Astrocyte (in vitro differentiated cells and primary cell): ENCODE measurements at regions not wholly inside any gene's neighbourhood (a gene's known extent, or its start where the extent isn't known, plus 50 kb on each side); places are given as distances from the start of the nearest gene placed in this dataset.

Experiments
- DNase-seq: peaks from one replicate; pipeline ENCODE4 v3.0.0-alpha.2; 2010; ENCODE audit warnings: low read depth
- FAIRE-seq: peaks from 2 replicates; lab custom pipeline; 2011; peaks lifted over from hg19 to GRCh38; lab: Jason Lieb, UNC
- H2AFZ ChIP-seq: 2 replicates; pipeline ENCODE4 v1.6.0; 2012; ENCODE audit warnings: low read depth, low read length, inconsistent platforms
- H3K27ac ChIP-seq: 2 replicates; pipeline ENCODE4 v1.5.1; 2011; ENCODE audit warnings: low read depth, low read length, inconsistent platforms
- H3K27me3 ChIP-seq: 2 replicates; pipeline ENCODE4 v1.6.0; 2011; ENCODE audit warnings: low read length, inconsistent platforms; ENCODE audit not compliant: insufficient read depth
- H3K36me3 ChIP-seq: 2 replicates; pipeline ENCODE4 v1.5.1; 2011; ENCODE audit warnings: low read length, inconsistent platforms; ENCODE audit not compliant: insufficient read depth
- H3K4me1 ChIP-seq: 2 replicates; pipeline ENCODE4 v1.5.1; 2011; ENCODE audit warnings: low read length, inconsistent platforms; ENCODE audit not compliant: insufficient read depth
- H3K4me2 ChIP-seq: 2 replicates; pipeline ENCODE4 v1.6.0; 2012; ENCODE audit warnings: low read length, inconsistent platforms
- H3K4me3 ChIP-seq: 2 replicates; pipeline ENCODE4 v1.5.1; 2011; ENCODE audit warnings: low read depth, mild to moderate bottlenecking, low read length, inconsistent platforms; ENCODE audit not compliant: insufficient read depth
- H3K79me2 ChIP-seq: 2 replicates; pipeline ENCODE4 v1.6.0; 2012; ENCODE audit warnings: mild to moderate bottlenecking, low read length, inconsistent platforms; ENCODE audit not compliant: insufficient read depth
- H3K9ac ChIP-seq: 2 replicates; pipeline ENCODE4 v1.6.0; 2012; ENCODE audit warnings: mild to moderate bottlenecking, low read length, inconsistent platforms
- H3K9me3 ChIP-seq: 2 replicates; pipeline ENCODE4 v1.5.1; 2012; ENCODE audit warnings: low read depth, mild to moderate bottlenecking, low read length, inconsistent platforms; ENCODE audit not compliant: insufficient read depth
- H4K20me1 ChIP-seq: 2 replicates; pipeline ENCODE4 v1.6.0; 2012; ENCODE audit warnings: low read length, inconsistent platforms; ENCODE audit not compliant: insufficient read depth
- H3K27ac Mint-ChIP-seq: one replicate; pipeline ENCODE4 v1.8.0; 2021; ENCODE audit warnings: mild to moderate bottlenecking, mixed read lengths; ENCODE audit not compliant: unreplicated experiment
- H3K27me3 Mint-ChIP-seq: one replicate; pipeline ENCODE4 v1.8.0; 2021; ENCODE audit warnings: low read depth, mixed read lengths; ENCODE audit not compliant: unreplicated experiment
- H3K36me3 Mint-ChIP-seq: one replicate; pipeline ENCODE4 v1.8.0; 2021; ENCODE audit warnings: low read depth, mixed read lengths; ENCODE audit not compliant: unreplicated experiment
- H3K4me1 Mint-ChIP-seq: one replicate; pipeline ENCODE4 v1.8.0; 2021; ENCODE audit warnings: low read depth, mixed read lengths; ENCODE audit not compliant: unreplicated experiment
- H3K4me3 Mint-ChIP-seq: one replicate; pipeline ENCODE4 v1.8.0; 2021; ENCODE audit warnings: mild to moderate bottlenecking, moderate library complexity, mixed read lengths; ENCODE audit not compliant: unreplicated experiment
- H3K9me3 Mint-ChIP-seq: one replicate; pipeline ENCODE4 v1.8.0; 2021; ENCODE audit warnings: mild to moderate bottlenecking, mixed read lengths; ENCODE audit not compliant: unreplicated experiment
- EZH2 ChIP-seq: IDR thresholded peaks from 2 replicates; pipeline ENCODE4 v1.6.1; 2012; ENCODE audit warnings: mild to moderate bottlenecking, low read length, inconsistent platforms; ENCODE audit not compliant: insufficient read depth
- TF ChIP-seq, protein P1 (sequence below): IDR thresholded peaks from 2 replicates; pipeline ENCODE4 v1.5.1; 2011; ENCODE audit warnings: low read depth, mild to moderate bottlenecking, inconsistent platforms, low read length, moderate library complexity; ENCODE audit not compliant: insufficient read depth

DNA sequence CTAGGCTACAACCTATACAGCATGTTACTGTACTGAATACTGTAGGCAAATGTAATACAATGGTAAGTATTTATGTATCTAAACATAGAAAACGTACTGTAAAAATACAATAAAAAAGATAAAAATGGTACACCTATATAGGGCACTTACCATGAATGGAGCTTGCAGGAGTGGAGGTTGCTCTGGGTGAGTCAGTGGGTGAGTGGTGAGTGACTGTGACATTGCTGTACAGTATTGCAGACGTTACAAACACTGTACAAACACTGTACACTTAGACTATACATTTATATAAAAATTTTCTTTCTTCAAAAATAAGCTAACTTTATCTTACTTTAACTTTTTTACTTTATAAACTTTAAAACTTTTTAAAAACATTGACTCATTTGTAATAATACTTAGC is 190.3 kb upstream of the NR3C2 start:
- no peak overlapping the region for H3K4me3 ChIP-seq
- no peak overlapping the region for H3K27ac Mint-ChIP-seq
- H3K27ac ChIP-seq, result no peak overlapping the region
- H2AFZ ChIP-seq, result no peak overlapping the region
- no peaks in the 10 kb centered on the region for H3K79me2 ChIP-seq
- H3K4me1 ChIP-seq, result no peaks in the 10 kb centered on the region
- H3K9me3 ChIP-seq, result no peaks in the 10 kb centered on the region
- H4K20me1 ChIP-seq, result no peaks in the 10 kb centered on the region
- H3K27me3 ChIP-seq, result no peaks in the 10 kb centered on the region
- TF ChIP-seq, protein P1, sequence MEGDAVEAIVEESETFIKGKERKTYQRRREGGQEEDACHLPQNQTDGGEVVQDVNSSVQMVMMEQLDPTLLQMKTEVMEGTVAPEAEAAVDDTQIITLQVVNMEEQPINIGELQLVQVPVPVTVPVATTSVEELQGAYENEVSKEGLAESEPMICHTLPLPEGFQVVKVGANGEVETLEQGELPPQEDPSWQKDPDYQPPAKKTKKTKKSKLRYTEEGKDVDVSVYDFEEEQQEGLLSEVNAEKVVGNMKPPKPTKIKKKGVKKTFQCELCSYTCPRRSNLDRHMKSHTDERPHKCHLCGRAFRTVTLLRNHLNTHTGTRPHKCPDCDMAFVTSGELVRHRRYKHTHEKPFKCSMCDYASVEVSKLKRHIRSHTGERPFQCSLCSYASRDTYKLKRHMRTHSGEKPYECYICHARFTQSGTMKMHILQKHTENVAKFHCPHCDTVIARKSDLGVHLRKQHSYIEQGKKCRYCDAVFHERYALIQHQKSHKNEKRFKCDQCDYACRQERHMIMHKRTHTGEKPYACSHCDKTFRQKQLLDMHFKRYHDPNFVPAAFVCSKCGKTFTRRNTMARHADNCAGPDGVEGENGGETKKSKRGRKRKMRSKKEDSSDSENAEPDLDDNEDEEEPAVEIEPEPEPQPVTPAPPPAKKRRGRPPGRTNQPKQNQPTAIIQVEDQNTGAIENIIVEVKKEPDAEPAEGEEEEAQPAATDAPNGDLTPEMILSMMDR, result no peak
- no peak for TF ChIP-seq EZH2
- DNase-seq (no peak), FAIRE-seq (no peak)
- H3K27me3 Mint-ChIP-seq, result no peaks in the 10 kb centered on the region
- peaks cover 2% of the 10 kb centered on the region for H3K36me3 Mint-ChIP-seq
- H3K9ac ChIP-seq, result no peak overlapping the region
- H3K36me3 ChIP-seq, result no peaks in the 10 kb centered on the region
- H3K9me3 Mint-ChIP-seq, result peaks cover 17% of the 10 kb centered on the region
- H3K4me2 ChIP-seq, result no peak overlapping the region
- H3K4me3 Mint-ChIP-seq, result no peak overlapping the region
- H3K4me1 Mint-ChIP-seq, result peaks cover 12% of the 10 kb centered on the region

DNA sequence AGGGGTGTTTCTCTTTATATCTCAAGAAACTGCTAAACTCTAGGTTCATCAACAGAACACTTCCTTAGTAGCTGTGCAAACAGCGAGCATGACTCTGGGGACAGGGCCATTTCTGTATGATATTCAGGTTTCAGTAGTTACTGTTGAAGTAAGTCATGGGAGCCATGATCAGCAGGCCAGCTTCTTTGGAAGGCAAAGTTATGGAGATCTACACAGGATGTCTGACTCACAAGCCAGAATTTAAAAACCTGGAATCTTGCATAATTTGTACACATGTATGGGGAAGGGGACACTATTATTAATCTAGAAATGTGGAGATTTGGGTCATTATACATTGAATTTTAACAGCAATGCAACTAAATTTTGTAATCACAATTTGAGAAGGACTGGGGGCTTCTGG is 187.8 kb upstream of the NR3C2 start:
- H3K9me3 ChIP-seq, result no peaks in the 10 kb centered on the region
- Mint-ChIP-seq H3K27me3 (no peaks in the 10 kb centered on the region), H3K4me1 (peaks cover 12% of the 10 kb centered on the region), H3K36me3 (peaks cover 2% of the 10 kb centered on the region), H3K27ac (no peak overlapping the region), H3K4me3 (no peak overlapping the region), H3K9me3 (peaks cover 6% of the 10 kb centered on the region)
- no peak overlapping the region for H2AFZ ChIP-seq
- no peak overlapping the region for H3K4me2 ChIP-seq
- H3K79me2 ChIP-seq, result no peaks in the 10 kb centered on the region
- no peaks in the 10 kb centered on the region for H4K20me1 ChIP-seq
- FAIRE-seq (no peak), DNase-seq (no peak)
- no peaks in the 10 kb centered on the region for H3K36me3 ChIP-seq
- H3K4me1 ChIP-seq, result no peaks in the 10 kb centered on the region
- TF ChIP-seq EZH2, result no peak
- TF ChIP-seq, protein P1, result no peak
- H3K27ac ChIP-seq, result no peak overlapping the region
- no peak overlapping the region for H3K9ac ChIP-seq
- no peaks in the 10 kb centered on the region for H3K27me3 ChIP-seq
- H3K4me3 ChIP-seq, result no peak overlapping the region

DNA sequence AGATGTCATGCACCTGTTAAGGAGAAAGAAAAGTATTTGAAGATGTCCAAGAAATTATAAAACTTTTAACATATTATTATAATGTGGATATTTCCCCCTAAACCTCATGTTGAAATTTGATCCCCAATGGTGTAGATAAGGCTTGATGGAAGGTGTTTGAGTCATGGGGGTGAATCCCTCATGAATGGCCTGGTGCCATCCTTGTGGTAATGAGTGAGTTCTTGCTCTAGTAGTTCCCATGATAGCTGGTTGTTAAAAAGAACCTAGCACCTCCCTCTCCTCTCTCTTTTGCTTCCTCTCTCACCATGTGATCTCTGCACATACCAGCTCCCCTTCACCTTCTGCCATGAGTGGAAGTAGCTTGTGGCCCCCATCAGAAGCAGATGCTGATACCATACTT is 176.6 kb upstream of the NR3C2 start:
- TF ChIP-seq, protein P1, result no peak
- no peak for TF ChIP-seq EZH2

More for the DNA sequence above, 176.6 kb upstream of the NR3C2 start:
- FAIRE-seq (no peak), DNase-seq (peak; percentile 4)
- H3K27me3 ChIP-seq, result no peaks in the 10 kb centered on the region
- no peak overlapping the region for H3K9ac ChIP-seq
- no peaks in the 10 kb centered on the region for H3K79me2 ChIP-seq
- H3K4me2 ChIP-seq, result no peak overlapping the region
- Mint-ChIP-seq H3K9me3 (peaks cover 1% of the 10 kb centered on the region), H3K27ac (no peak overlapping the region), H3K27me3 (no peaks in the 10 kb centered on the region), H3K4me3 (no peak overlapping the region), H3K4me1 (peaks cover 16% of the 10 kb centered on the region), H3K36me3 (no peaks in the 10 kb centered on the region)
- no peaks in the 10 kb centered on the region for H3K36me3 ChIP-seq
- H3K27ac ChIP-seq, result no peak overlapping the region
- H4K20me1 ChIP-seq, result no peaks in the 10 kb centered on the region
- H2AFZ ChIP-seq, result no peak overlapping the region
- no peaks in the 10 kb centered on the region for H3K4me1 ChIP-seq
- no peak overlapping the region for H3K4me3 ChIP-seq
- no peaks in the 10 kb centered on the region for H3K9me3 ChIP-seq
